Activated CD4-positive, alpha-beta T cell treated with anti-CD3 and anti-CD28 coated beads, Interleukin-2, Interleukin-6, amounts not matched to agents 100 ng/mL and 50 ng/mL, durations not matched to agents 16 hours and 8 hours (primary cell): ENCODE measurements at regions not wholly inside any gene's neighbourhood (a gene's known extent, or its start where the extent isn't known, plus 50 kb on each side); places are given as distances from the start of the nearest gene placed in this dataset.

Source experiments
- DNase-seq: peaks from one replicate; pipeline ENCODE4 v3.0.0-alpha.2; 2020

DNA sequence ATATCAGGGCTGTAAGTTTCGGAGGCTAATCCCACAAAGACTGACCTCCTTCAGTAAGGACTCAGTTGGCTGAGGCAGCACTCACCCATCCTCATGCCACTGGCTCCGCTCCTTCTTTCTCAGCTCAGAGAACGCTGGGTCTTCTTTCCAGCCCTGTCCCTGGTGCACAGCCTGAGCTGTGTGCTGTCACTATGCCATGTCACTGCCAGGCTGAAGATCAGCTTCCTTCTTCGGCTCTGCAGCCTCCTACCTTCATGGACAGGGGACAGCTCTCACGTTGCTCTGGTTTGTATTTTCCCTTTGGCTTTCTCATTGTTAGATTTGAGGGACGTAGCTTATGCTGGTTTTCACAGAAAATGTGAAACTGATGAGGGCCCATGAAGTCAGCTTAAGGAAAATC is 437.3 kb downstream of the GLRX3 start:
- DNase-seq: no peak

GRCh38 chr10:130575756-130576285 is 439.6 kb downstream of the GLRX3 start:
- DNase-seq: no peak

DNA sequence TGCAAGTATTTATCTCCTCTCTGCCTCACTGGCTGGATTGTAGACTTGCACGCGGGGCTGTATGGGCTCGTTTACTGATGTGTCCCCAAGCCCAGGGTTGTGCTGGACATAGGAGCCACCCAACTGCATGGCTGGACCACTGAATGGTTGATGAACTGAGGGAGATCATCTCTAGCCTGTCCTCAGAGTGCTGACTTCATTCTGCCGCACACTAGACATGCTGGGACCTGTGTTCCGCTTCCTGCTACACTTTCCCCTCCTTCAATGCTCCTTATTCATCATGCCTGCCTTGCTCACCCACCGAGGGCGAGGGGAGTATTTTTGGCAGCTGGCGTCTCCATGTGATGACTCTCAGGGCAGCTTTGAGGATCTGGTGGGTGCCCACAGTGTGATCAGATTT is 440.2 kb downstream of the GLRX3 start:
- DNase-seq: no peak

DNA sequence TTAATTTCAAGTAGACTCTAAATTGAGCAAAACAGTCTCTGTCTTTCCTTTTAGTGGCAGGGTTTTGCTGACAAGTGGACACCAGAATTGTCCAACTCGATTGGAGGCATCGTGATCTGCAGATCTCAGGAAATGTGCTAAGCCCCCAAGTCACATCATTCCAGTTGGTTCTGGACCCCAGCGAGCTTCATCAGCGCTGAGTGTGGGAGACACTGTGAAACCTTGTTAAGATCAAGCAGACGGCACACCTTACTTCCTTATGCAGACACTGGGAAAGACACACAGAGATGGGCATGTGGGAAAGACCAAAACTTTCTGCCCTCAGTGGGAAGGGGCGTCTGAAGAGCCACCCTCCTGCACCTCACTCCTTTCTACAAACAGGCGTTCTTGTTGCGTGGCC is 440.8 kb downstream of the GLRX3 start:
- no peak for DNase-seq

DNA sequence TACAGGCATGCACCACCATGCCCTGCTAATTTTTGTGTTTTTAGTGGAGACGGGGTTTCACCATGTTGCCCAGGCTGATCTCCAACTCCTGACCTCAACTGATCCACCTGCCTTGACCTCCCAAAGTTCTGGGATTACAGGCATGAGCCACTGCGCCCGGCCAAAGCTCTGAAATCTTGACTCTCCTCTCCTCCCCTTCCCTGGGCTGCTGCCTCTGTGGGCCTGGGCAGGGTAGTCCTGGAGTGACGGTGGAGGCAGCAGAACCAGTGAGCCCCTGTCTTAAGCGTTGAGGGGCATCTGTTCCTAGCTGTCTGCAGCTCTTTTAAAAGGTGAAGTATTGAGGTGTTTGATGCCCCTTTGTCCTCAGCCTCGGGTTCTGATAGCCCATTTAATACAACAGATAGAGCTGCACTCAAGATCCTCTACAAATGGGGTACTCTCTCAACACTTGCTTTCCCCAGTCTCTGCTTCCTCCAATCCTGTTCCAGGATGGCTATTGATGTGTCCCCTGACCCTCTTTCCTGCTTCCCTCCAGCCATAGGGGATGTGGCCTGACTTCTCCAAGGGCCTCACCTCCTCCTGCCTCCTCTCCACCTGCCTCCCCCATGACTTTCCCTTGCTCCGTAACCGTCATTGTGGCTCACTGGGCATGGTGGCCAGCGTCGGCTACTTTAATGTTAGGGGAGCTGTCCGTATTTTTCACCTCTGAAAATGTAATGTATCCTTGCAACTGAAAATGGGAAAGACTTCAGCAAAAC is 442.5 kb downstream of the GLRX3 start:
- DNase-seq: no peak

DNA sequence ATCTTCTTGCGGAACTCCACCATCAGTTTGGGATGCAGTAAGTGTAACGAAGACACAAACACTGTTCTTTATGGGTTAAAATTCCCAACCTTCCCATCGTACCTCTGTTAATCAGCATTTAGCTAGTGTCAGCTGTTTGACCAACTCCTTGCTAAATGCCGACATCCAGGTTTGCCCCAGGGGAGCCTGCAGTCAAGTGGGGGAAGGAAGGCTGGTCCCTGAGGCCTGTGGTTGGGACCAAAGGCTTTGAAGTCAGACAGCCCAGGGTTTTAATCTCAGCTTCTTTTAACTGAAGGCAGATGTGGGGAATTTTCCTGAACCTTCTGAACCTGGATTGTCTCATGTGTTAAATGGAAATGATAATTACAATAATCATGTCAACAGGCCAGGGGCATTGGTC is 443.7 kb downstream of the GLRX3 start:
- no peak for DNase-seq

- DNase-seq: no peak
Observed at GRCh38 chr10:130580975-130581374, 444.8 kb downstream of the GLRX3 start.

GRCh38 chr10:130587718-130588117 is 451.5 kb downstream of the GLRX3 start:
- DNase-seq: no peak

DNA sequence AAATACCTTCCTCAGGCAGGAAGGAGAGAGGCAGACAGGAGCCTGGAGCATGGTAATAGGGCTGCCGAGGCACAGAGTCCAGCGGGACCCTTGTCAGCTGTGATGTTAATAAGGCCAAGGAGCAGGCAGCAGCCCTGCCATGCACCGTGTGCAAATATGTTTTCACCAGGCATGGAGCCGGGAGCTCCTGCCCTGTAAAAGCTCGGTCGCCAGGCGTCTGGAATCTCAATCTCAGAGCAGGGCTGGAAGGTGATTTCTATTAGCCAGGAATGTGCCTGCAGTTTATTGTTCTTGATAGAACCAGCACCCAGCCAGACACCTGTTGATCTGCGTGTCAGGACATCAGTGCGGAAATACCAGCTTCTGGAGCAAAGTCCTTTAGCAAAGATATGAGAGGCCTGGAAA is 469.8 kb downstream of the GLRX3 start:
- no peak for DNase-seq

DNA sequence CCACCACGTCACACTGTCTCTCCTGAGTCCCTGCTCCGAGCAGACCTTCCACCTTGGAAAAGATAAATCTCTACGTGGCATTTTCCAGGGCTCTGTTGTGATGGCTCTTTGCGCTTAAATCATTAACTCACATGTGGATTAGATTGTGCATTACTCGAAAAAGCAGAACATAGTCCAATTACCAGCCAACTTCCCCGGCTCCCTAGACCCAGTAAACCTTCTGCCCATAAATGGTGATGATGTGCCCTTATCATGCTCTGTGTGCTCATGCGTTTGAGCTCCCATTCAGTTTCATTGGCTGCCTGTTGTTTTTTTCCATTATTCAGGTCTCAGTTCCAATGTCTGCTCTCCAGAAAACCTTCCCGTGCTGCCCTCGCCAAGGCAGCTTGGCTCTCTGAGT is 471.2 kb downstream of the GLRX3 start:
- no peak for DNase-seq

DNA sequence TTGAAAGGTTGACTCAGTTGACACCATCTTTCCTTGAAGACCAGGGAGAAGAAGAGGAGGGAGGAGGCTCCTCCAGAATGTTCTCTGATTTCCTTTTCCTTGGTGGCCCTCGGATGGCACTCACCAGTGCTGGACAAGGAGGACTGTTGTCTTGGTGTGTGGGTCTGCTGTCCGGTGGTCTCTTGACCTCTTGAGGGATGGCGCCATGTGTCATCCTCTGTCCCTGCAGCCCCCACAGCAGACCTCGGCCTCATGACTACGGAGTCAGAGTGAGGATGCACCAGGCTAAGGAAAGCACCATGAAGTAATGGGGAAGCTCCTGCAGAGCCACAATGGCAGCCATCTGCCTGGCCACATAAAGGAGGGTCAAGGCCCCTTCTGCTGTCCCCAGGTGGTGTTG is 475.0 kb downstream of the GLRX3 start:
- DNase-seq: no peak

DNA sequence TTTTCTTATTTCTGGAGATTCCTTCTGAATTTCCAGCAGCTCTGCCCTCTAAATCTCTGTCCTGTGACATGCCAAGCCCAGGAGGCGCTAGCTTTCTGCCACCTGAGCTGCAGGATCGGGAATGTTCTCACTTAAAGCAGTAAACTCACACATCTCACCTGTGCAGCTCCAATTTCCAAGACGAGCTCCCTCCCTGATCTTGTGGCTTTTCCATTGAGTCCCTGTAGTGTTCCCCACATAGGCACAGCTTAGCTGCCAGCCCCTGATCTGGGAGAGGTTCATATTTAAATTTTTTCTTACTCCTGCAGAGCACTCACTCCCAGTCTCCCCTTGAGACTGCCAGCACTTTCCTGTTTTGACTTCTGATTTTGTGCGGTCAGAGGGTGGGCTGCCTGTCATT is 479.3 kb downstream of the GLRX3 start:
- no peak for DNase-seq

- DNase-seq: no peak
Observed at GRCh38 chr10:130617985-130618384, 481.8 kb downstream of the GLRX3 start.

GRCh38 chr10:130618647-130619046 is 482.5 kb downstream of the GLRX3 start:
- no peak for DNase-seq

GRCh38 chr10:130621231-130621775 is 485.1 kb downstream of the GLRX3 start:
- no peak for DNase-seq

DNA sequence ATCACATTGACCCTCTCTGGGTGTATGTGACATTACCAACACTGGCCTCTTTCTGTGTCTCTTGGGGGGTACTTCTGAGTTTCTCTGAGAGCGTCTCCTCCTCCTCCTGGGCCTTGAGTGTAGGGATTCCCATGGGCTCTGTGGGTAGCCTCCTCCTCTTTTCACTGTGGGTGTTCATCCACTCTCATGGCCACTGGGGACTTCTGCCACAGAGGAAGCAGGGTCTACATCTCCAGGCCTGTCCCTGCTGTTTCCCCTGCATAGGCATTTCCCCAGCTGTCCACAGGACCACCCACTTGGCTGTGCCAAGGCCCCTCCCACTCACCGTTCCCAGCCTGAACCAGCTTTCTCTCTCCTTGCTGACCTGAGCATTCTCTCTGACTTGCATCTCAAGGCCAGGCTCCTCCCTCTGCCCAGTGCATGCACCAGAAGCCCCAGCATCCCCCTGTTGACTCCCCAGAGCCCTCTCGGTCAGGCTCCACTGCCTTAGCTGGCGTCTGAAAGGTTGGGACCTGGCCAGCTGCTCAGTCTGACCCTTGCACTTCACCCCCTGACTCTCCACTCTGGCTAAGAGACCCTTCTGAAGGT is 487.6 kb downstream of the GLRX3 start:
- no peak for DNase-seq

GRCh38 chr10:130627346-130628045 is 491.3 kb downstream of the GLRX3 start:
- no peak for DNase-seq

GRCh38 chr10:130630135-130630534 is 493.9 kb downstream of the GLRX3 start:
- no peak for DNase-seq

DNA sequence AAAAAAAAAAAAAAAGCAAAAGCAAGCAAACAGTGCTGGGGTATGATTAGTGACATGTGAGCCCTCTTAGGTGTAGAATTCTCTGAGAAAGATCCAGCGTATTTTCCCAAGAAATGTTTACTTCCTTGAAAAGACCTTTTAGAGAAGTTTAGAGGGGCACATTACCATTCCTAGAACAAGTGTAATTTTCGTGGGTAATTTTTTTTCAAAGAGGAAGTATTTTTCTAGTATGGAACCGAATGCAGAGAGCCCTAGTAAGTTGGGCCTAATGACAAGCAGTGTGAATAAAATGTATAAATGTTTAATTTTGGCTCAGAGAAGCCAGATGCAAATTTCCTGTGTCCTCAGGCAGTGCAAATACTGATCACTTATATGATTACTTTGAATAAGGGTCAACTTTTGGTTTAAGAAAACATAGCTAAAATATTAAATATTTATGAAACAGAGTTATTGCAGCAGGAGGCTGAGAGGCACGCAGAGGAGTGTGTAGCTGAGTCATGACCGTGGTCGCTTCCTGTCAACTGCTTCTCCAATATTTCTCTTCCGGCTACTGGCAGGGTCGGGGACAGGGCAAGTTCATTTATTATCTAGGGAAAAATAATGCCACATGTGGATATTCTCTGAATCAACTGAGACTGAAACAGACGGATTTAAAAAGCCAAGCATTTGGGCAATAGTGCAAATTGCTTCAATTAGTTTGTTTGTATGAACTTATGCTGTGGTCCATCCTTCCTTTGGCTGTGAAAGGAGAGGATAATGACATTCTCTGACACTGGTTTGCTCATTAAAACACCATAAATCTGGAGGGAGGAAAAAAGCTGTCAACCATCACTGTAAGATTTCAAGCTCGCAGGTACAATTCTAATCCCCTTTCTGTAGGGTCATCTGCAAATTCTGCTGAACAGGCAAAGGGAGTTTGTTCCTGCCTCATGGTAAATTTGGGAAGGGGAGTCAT is 495.2 kb downstream of the GLRX3 start:
- DNase-seq: no peak

- no peak for DNase-seq
Observed at GRCh38 chr10:130634816-130635215, 498.6 kb downstream of the GLRX3 start.

DNA sequence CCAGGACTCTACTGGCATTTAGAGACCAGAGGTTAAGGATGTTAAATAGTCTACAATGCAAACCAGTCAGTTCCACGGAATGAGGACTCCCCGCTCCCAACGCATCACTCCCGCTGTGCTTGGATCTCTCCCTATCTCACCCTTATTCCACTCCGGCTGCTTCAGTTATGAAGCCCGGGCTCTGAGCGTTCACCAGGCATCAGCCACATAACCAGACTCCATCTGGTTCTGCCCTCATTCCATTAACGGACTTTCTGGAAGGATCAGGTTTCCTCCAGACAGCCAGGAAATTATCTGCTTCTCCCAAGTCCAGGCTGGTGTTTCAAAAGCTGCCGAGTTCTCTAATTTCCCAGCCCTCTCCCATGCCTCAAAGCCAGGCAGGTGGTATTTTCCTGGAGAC is 499.3 kb downstream of the GLRX3 start:
- no peak for DNase-seq

- no peak for DNase-seq
Observed at GRCh38 chr10:130636313-130636930, 500.2 kb downstream of the GLRX3 start.
